Osteoblast (primary cell): ENCODE measurements at regions not wholly inside any gene's neighbourhood (a gene's known extent, or its start where the extent isn't known, plus 50 kb on each side); places are given as distances from the start of the nearest gene placed in this dataset.
A peak's percentile ranks its signal among the peaks of the same experiment; 100 is the strongest.

Experiments
- DNase-seq: peaks from one replicate; pipeline ENCODE4 v3.0.0; 2011; ENCODE audit warnings: low spot score, mixed read lengths; ENCODE audit not compliant: insufficient read length; ENCODE audit errors: missing footprints
- H2AFZ ChIP-seq: 2 replicates; pipeline ENCODE4 v1.6.0; 2011; ENCODE audit warnings: mild to moderate bottlenecking, low read length
- H3K27ac ChIP-seq: 2 replicates; pipeline ENCODE4 v1.5.1; 2011; ENCODE audit warnings: mild to moderate bottlenecking, low read depth, low read length, moderate library complexity
- H3K27me3 ChIP-seq: 2 replicates; pipeline ENCODE4 v1.6.0; 2012; ENCODE audit warnings: mild to moderate bottlenecking, control low read depth, inconsistent platforms, low read length, moderate library complexity; ENCODE audit not compliant: insufficient read depth
- H3K36me3 ChIP-seq: 2 replicates; pipeline ENCODE4 v1.5.1; 2011; ENCODE audit warnings: mild to moderate bottlenecking, low read length, control low read depth, moderate library complexity; ENCODE audit not compliant: insufficient read depth
- H3K4me1 ChIP-seq: 2 replicates; pipeline ENCODE4 v1.5.1; 2011; ENCODE audit warnings: mild to moderate bottlenecking, low read length, control low read depth, moderate library complexity; ENCODE audit not compliant: insufficient read depth
- H3K4me2 ChIP-seq: 2 replicates; pipeline ENCODE4 v1.6.0; 2011; ENCODE audit warnings: mild to moderate bottlenecking, low read length; ENCODE audit not compliant: insufficient read depth
- H3K4me3 ChIP-seq: fragments of 200-600 bp; sonication (generic); 3 replicates; pipeline ENCODE4 v1.5.1; 2012; ENCODE audit warnings: mild to moderate bottlenecking, low read length, inconsistent platforms; ENCODE audit not compliant: insufficient read depth
- H3K79me2 ChIP-seq: 2 replicates; pipeline ENCODE4 v1.6.0; 2012; ENCODE audit warnings: mild to moderate bottlenecking, low read length, control low read depth, inconsistent platforms; ENCODE audit not compliant: insufficient read depth
- H3K9me3 ChIP-seq: 2 replicates; pipeline ENCODE4 v1.5.1; 2011; ENCODE audit warnings: low read depth, low read length, control low read depth
- H4K20me1 ChIP-seq: 2 replicates; pipeline ENCODE4 v1.6.0; 2012; ENCODE audit warnings: mild to moderate bottlenecking, low read length, control low read depth; ENCODE audit not compliant: insufficient read depth
- TF ChIP-seq, protein P1 (sequence below): IDR thresholded peaks from 2 replicates; pipeline ENCODE4 v1.5.1; 2011; ENCODE audit warnings: mild to moderate bottlenecking, low read depth, low read length, moderate library complexity; ENCODE audit errors: extremely low read depth

DNA sequence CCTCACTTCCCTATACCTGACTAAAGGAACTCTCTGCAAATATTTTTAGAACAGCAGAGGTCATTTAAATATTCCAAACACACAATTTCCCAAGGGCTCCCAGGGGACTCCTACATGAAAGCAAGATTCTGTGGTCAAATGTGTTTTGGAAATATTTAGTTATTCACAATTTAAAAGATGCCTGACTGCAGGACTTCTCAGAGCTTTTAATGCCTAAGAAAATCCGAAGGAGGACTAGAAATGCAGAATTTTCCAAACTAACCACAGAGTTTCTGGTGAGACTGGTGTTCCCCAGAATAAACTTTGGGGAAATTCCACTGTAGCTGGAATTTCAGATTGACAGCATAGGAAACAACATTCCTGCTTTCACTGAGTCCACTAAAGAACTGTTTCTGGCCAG is 84.8 kb upstream of the MAP1LC3B2 start:
- H3K9me3 ChIP-seq = no peaks in the 10 kb centered on the region
- H3K36me3 ChIP-seq = no peaks in the 10 kb centered on the region
- no peak overlapping the region for H3K4me3 ChIP-seq
- H3K27me3 ChIP-seq = no peaks in the 10 kb centered on the region
- no peak overlapping the region for H2AFZ ChIP-seq
- H3K4me2 ChIP-seq = no peak overlapping the region
- no peaks in the 10 kb centered on the region for H3K79me2 ChIP-seq
- no peak overlapping the region for H3K27ac ChIP-seq
- TF ChIP-seq, protein P1, sequence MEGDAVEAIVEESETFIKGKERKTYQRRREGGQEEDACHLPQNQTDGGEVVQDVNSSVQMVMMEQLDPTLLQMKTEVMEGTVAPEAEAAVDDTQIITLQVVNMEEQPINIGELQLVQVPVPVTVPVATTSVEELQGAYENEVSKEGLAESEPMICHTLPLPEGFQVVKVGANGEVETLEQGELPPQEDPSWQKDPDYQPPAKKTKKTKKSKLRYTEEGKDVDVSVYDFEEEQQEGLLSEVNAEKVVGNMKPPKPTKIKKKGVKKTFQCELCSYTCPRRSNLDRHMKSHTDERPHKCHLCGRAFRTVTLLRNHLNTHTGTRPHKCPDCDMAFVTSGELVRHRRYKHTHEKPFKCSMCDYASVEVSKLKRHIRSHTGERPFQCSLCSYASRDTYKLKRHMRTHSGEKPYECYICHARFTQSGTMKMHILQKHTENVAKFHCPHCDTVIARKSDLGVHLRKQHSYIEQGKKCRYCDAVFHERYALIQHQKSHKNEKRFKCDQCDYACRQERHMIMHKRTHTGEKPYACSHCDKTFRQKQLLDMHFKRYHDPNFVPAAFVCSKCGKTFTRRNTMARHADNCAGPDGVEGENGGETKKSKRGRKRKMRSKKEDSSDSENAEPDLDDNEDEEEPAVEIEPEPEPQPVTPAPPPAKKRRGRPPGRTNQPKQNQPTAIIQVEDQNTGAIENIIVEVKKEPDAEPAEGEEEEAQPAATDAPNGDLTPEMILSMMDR = no peak
- H3K4me1 ChIP-seq = no peaks in the 10 kb centered on the region
- no peak for DNase-seq
- no peaks in the 10 kb centered on the region for H4K20me1 ChIP-seq

DNA sequence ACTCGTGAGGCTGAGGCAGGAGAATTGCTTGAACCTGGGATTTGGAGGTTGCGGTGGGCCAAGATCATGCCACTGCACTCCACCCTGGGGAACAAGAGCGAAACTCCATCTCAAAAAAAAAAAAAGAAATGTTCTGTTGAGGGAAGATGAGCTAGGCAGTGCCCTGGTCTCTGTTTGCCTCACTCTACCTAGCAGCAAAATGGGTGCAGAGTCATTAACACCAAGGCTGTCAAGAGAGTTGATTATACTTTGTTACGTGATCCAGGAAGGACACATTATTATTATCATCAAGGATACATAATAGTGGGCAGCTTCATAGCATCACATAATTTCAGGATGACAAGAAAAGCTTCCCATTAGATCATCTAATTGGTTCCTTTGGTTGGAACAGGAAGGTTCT is 84.3 kb upstream of the MAP1LC3B2 start:
- H3K36me3 ChIP-seq = no peaks in the 10 kb centered on the region
- H3K9me3 ChIP-seq = no peaks in the 10 kb centered on the region
- no peak overlapping the region for H3K4me3 ChIP-seq
- H3K27ac ChIP-seq = no peak overlapping the region
- no peak overlapping the region for H3K4me2 ChIP-seq
- TF ChIP-seq, protein P1 = no peak
- DNase-seq = no peak
- H4K20me1 ChIP-seq = no peaks in the 10 kb centered on the region
- no peak overlapping the region for H2AFZ ChIP-seq
- no peaks in the 10 kb centered on the region for H3K4me1 ChIP-seq
- no peaks in the 10 kb centered on the region for H3K79me2 ChIP-seq
- no peaks in the 10 kb centered on the region for H3K27me3 ChIP-seq

DNA sequence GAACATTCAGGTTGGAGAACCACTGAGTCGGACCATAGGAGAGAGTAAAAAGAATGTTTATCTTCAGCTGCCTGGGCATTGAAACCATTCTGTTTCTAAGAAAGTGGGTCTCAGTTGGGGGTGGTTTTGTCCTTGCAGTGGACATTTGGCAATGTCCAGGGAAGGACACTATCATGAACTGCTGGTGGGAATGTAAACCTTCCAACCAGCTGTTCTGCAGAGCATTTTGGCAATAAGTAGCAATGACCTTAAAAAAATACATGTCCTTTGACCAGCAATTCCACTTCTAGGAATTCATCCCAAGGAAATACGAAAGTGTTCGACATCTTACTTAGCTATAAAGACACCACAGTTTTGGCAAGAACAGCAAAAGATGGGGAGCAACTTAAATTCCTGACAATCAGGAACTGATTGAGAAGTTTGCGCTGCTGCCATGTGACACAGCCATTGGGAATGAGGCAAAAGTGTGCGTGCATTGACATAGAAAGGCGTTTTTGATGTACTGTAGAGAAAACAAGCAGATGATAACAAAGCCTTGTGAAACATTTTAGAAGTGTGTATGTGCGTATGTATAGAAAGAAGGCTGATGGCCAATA is 82.9 kb upstream of the MAP1LC3B2 start:
- H3K27me3 ChIP-seq = no peaks in the 10 kb centered on the region
- TF ChIP-seq, protein P1 = no peak
- no peak overlapping the region for H2AFZ ChIP-seq
- H3K4me2 ChIP-seq = no peak overlapping the region
- no peak overlapping the region for H3K4me3 ChIP-seq
- no peaks in the 10 kb centered on the region for H4K20me1 ChIP-seq
- H3K36me3 ChIP-seq = no peaks in the 10 kb centered on the region
- H3K27ac ChIP-seq = no peak overlapping the region
- H3K4me1 ChIP-seq = no peaks in the 10 kb centered on the region
- no peaks in the 10 kb centered on the region for H3K79me2 ChIP-seq
- peak; percentile 2 for DNase-seq
- H3K9me3 ChIP-seq = no peaks in the 10 kb centered on the region

DNA sequence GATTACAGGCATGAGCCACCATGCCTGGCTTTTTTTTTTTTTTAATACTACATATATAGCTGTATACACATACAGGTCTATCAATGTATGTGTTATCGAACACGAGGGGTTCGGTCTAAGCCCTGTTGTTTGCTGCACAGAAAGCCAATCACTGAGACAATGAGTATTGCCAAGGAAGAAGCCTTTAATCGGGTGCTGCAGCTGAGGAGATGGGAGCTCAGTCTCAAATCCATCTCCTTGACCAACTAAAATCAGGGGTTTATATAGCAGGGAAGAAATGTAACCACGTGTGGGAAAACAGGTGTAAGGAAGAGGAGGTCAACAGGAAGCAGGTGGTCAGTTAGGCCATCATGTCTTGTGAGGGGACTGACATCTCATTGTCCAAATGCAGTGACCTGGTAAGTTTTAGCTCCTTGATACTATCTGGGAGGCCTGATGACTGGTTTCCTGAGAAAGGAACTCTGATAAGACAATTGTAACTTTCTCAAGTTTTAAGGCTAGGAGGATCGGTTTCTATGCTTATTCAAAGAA is 80.9 kb upstream of the MAP1LC3B2 start:
- no peaks in the 10 kb centered on the region for H3K4me1 ChIP-seq
- no peak overlapping the region for H3K4me2 ChIP-seq
- H2AFZ ChIP-seq = no peak overlapping the region
- H4K20me1 ChIP-seq = no peaks in the 10 kb centered on the region
- DNase-seq = no peak
- TF ChIP-seq, protein P1 = no peak
- H3K36me3 ChIP-seq = no peaks in the 10 kb centered on the region
- peaks cover 4% of the 10 kb centered on the region for H3K27me3 ChIP-seq
- no peaks in the 10 kb centered on the region for H3K9me3 ChIP-seq
- no peaks in the 10 kb centered on the region for H3K79me2 ChIP-seq
- no peak overlapping the region for H3K27ac ChIP-seq
- H3K4me3 ChIP-seq = no peak overlapping the region
